ENCODE measurements at regions not wholly inside any gene's neighbourhood (a gene's known extent, or its start where the extent isn't known, plus 50 kb on each side); places are given as distances from the start of the nearest gene placed in this dataset.

DNA sequence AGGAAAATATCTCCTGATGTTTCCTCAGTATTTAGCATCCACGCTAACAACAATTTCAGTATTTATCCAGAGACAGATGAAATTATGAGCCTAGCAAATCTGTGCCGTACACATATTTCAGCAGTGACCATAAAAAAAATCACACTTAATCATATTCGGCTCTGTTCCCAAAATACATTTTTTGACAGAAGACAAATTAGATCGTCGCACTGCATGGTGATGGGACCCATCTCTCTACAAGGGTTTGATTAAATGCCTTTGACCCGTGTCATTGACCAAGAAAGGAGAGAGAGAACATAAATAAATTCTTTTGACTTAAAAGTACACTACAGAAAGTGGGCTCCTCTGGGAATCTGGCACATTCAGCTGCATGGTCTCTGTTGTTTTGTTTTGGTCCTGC, 215.3 kb upstream of the SEMA6D start:
- H3K4me3 ChIP-seq (ENCODE audit: low read depth, low read length), result no peak overlapping the region
- TF ChIP-seq, protein P1, sequence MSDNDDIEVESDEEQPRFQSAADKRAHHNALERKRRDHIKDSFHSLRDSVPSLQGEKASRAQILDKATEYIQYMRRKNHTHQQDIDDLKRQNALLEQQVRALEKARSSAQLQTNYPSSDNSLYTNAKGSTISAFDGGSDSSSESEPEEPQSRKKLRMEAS (IDR thresholded peaks at IDR 0.05; ENCODE audit: low read depth, low read length), result no peak
- no peak for TF ChIP-seq MYC (IDR thresholded peaks at IDR 0.05; ENCODE audit: low read depth, low read length)
- TF ChIP-seq, protein P2, sequence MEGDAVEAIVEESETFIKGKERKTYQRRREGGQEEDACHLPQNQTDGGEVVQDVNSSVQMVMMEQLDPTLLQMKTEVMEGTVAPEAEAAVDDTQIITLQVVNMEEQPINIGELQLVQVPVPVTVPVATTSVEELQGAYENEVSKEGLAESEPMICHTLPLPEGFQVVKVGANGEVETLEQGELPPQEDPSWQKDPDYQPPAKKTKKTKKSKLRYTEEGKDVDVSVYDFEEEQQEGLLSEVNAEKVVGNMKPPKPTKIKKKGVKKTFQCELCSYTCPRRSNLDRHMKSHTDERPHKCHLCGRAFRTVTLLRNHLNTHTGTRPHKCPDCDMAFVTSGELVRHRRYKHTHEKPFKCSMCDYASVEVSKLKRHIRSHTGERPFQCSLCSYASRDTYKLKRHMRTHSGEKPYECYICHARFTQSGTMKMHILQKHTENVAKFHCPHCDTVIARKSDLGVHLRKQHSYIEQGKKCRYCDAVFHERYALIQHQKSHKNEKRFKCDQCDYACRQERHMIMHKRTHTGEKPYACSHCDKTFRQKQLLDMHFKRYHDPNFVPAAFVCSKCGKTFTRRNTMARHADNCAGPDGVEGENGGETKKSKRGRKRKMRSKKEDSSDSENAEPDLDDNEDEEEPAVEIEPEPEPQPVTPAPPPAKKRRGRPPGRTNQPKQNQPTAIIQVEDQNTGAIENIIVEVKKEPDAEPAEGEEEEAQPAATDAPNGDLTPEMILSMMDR (IDR thresholded peaks at IDR 0.05; ENCODE audit: low read depth, low read length), result no peak
- no peak for TF ChIP-seq POLR2A (IDR thresholded peaks at IDR 0.05; ENCODE audit: extremely low read depth, insufficient read length)
- DNase-seq (ENCODE audit: low read depth), result no peak

DNA sequence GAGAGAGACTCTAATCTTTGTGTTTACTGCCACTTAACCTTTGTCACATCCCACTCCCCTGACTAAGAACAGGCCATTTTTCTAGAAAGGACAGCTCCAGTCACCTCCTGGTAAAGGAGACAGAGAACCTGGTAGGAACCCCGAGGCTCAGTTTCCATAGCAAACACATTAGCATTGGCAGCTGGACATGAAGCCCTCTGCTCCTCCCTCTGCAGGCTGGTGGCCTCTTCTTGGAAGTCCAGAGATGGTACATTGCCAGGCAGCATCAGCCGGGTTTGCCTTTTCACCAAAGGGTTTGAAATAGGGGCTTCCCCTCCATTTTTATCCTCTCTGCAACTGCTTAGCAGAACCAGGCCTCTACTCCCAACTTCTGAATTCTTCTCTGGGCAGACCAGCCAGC, 213.4 kb upstream of the SEMA6D start:
- no peak for DNase-seq (ENCODE audit: low read depth)
- TF ChIP-seq, protein P2 (IDR thresholded peaks at IDR 0.05; ENCODE audit: low read depth, low read length), result no peak
- TF ChIP-seq POLR2A (IDR thresholded peaks at IDR 0.05; ENCODE audit: extremely low read depth, insufficient read length) (no peak), MYC (IDR thresholded peaks at IDR 0.05; ENCODE audit: low read depth, low read length) (no peak)
- TF ChIP-seq, protein P1 (IDR thresholded peaks at IDR 0.05; ENCODE audit: low read depth, low read length), result no peak
- no peak overlapping the region for H3K4me3 ChIP-seq (ENCODE audit: low read depth, low read length)

DNA sequence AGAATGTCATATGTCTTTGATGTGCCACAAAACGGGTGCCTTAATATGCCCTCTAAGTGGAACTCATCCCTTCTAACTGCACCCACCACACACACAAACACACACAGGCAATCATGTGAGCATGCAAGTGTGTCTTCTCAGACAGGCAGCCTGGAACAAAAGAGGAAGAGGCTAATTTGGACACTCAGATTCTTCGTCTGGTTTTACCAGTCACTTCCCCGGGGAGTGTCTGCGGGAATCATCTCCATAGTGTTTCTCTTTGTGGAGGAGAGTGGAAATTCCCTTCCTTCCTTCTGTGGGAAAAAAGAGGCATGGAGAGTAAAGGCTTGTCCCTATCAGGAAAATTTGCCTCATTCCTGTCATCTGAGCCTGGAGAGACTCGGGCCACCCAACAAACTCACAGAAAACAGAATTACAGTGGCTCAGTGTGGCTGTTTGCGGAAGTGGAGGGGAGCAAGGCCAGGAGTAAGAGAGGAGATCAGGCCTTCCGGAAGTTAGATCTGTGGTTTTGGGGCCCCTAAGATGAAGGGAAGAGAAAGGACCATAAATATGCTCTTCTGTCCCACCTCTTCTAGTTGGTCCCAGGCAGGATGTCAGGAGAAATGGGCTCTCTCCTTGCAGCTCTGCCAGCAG, 212.6 kb upstream of the SEMA6D start:
- no peak overlapping the region for H3K4me3 ChIP-seq (ENCODE audit: low read depth, low read length)
- DNase-seq (ENCODE audit: low read depth), result no peak
- no peak for TF ChIP-seq MYC (IDR thresholded peaks at IDR 0.05; ENCODE audit: low read depth, low read length)
- no peak for TF ChIP-seq POLR2A (IDR thresholded peaks at IDR 0.05; ENCODE audit: extremely low read depth, insufficient read length)
- TF ChIP-seq, protein P2 (IDR thresholded peaks at IDR 0.05; ENCODE audit: low read depth, low read length), result no peak
- TF ChIP-seq, protein P1 (IDR thresholded peaks at IDR 0.05; ENCODE audit: low read depth, low read length), result no peak

DNA sequence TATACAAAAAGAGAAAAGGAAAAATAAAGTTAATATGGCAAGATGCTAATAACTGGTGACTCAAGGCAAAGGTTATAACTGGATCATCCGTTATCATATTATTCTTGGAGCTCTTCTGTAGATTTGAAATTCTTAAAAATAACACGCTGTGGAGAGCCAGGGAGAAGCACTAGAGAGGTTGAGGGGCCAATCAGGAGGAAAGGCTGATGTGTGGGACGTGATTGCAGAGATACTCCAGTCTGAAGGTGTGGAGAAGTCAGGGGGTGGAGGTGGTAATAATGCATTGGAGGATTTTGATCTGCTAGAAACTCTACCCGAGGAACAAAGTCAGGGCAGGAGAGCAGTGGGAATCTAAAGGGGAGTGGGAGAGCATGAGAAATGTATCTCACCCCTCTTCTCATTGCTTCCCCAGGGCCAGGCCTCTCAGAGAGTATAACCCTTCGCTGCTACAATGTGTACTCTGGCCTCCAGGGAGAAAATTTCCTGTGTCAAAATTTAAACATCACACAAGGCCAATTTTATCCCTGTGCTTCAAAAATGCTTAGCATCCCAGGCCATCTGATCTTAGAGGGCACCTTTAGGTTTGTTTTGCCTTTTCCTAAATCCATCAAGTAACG, 211.5 kb upstream of the SEMA6D start:
- DNase-seq (ENCODE audit: low read depth), result no peak
- H3K4me3 ChIP-seq (ENCODE audit: low read depth, low read length), result no peak overlapping the region
- no peak for TF ChIP-seq MYC (IDR thresholded peaks at IDR 0.05; ENCODE audit: low read depth, low read length)
- TF ChIP-seq, protein P2 (IDR thresholded peaks at IDR 0.05; ENCODE audit: low read depth, low read length), result no peak
- TF ChIP-seq, protein P1 (IDR thresholded peaks at IDR 0.05; ENCODE audit: low read depth, low read length), result no peak
- no peak for TF ChIP-seq POLR2A (IDR thresholded peaks at IDR 0.05; ENCODE audit: extremely low read depth, insufficient read length)

DNA sequence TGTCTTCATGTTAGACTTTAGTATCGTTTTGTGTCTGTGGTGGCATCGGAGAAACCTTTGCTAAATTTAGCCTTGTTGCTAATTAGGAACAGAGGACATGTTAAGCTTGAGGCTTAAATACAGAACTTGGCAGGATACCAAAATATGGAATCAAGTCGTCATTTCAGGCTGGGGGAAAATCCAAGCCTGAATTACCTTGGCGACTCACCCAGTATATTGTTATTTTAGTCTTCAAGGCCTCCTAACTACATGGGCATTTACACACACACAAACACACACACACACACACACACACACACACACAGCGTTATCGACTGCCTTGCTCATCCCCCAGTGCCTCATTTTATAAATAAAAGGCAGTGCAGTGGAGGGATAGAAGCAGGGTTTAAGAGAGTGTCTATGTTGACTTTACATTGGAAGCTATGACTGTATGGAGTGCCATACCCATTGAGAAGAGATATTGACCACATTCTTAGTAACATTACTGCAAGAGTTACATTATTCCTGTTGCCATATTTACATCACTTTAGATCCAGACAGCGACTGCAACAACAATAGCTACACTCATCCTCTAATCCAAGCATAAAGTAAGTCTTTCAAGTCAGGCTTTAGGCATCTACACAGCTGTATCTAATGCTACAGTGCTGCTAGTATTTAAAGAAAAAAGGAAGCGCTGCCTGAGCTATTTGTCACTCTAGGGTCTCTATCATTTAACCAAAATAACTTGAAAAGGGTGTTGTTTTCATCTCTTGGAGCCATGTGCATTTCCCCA, 210.8 kb upstream of the SEMA6D start:
- DNase-seq (ENCODE audit: low read depth), result no peak
- TF ChIP-seq MYC (IDR thresholded peaks at IDR 0.05; ENCODE audit: low read depth, low read length) (no peak), POLR2A (IDR thresholded peaks at IDR 0.05; ENCODE audit: extremely low read depth, insufficient read length) (no peak)
- TF ChIP-seq, protein P2 (IDR thresholded peaks at IDR 0.05; ENCODE audit: low read depth, low read length), result no peak
- TF ChIP-seq, protein P1 (IDR thresholded peaks at IDR 0.05; ENCODE audit: low read depth, low read length), result no peak

More for the DNA sequence above, 210.8 kb upstream of the SEMA6D start:
- H3K4me3 ChIP-seq (ENCODE audit: low read depth, low read length), result no peak overlapping the region
